ENCODE measurements at regions not wholly inside any gene's neighbourhood (a gene's known extent, or its start where the extent isn't known, plus 50 kb on each side); places are given as distances from the start of the nearest gene placed in this dataset.

- TF ChIP-seq CTCF (IDR thresholded peaks at IDR 0.05): no peak
- no peak for TF ChIP-seq EZH2 (IDR thresholded peaks at IDR 0.05; ENCODE audit: borderline replicate concordance, insufficient read depth, low read depth, low read length, poor library complexity, severe bottlenecking)
These were observed 49.9 kb upstream of the TMPO start for GRCh38 chr12:98465505-98465904.
